K562 (cell line): ENCODE measurements at regions not wholly inside any gene's neighbourhood (a gene's known extent, or its start where the extent isn't known, plus 50 kb on each side); places are given as distances from the start of the nearest gene placed in this dataset.

ENCODE experiments used
- ATAC-seq: fragments of 200-7000 bp; cut with Tn5 transposase; 3 replicates; pipeline ENCODE4 v1.9.1; 2020; ENCODE audit warnings: moderate library complexity
- BruUV-seq: library from RNA; stranded (reverse); fragments of 400-500 nt; replicated peaks from 2 replicates; lab custom pipeline; 2021; lab: Mats Ljungman, UMichigan
- CTCF ChIA-PET: fragments of 300-600 bp; formaldehyde crosslinking; extraction: SDS; loops from one replicate; lab custom pipeline; 2021; ENCODE audit warnings: low intra/inter-chr PET ratio; lab: Yijun Ruan, JAX
- POLR2A ChIA-PET: fragments of 300-600, 350-650 bp; sonication (Branson Sonifier 250); formaldehyde crosslinking; extraction: SDS; loops from one replicate; lab custom pipeline; 2021; ENCODE audit warnings: antibody characterized with exemption, inconsistent platforms; lab: Yijun Ruan, JAX
- DNase-seq, 4 experiments: peaks; one replicate each; pipeline versions ENCODE4 v3.0.0 to v3.0.0-alpha.2; 2011 to 2018; ENCODE audit warnings: low spot score in 3 of 4, mixed read lengths in 3 of 4; ENCODE audit errors: extremely low read depth in 1 of 4
- FAIRE-seq: peaks from 2 replicates; lab custom pipeline; 2011; peaks lifted over from hg19 to GRCh38; lab: Jason Lieb, UNC
- H2AFZ ChIP-seq: 2 replicates; pipeline ENCODE4 v1.6.0; 2011; ENCODE audit warnings: low read depth, low read length, control low read depth, inconsistent platforms
- H3K27ac ChIP-seq: fragments of 200-600 bp; 3 replicates; pipeline ENCODE4 v1.8.0; 2011; ENCODE audit warnings: low read depth, mild to moderate bottlenecking, control low read depth, inconsistent platforms, low read length, moderate library complexity, mixed read lengths; ENCODE audit errors: extremely low read depth
- H3K27me3 ChIP-seq, 2 experiments: fragments of 300-600 bp in 1 of 2; 2 replicates in 1 of 2; 3 replicates in 1 of 2; pipeline versions ENCODE4 v1.6.0 to v1.8.0; 2011; ENCODE audit warnings: inconsistent platforms in 2 of 2, low read length in 2 of 2, mild to moderate bottlenecking in 1 of 2, mixed read lengths in 1 of 2, moderate library complexity in 1 of 2; ENCODE audit not compliant: control insufficient read depth in 2 of 2, insufficient read depth in 2 of 2
- H3K36me3 ChIP-seq: fragments of 300-600 bp; 3 replicates; pipeline ENCODE4 v1.8.0; 2011; ENCODE audit warnings: mild to moderate bottlenecking, low read length, inconsistent platforms; ENCODE audit not compliant: control insufficient read depth, insufficient read depth
- H3K4me1 ChIP-seq, 2 experiments: fragments of 200-600 bp in 1 of 2; replicated peaks in 1 of 2; 2 replicates in 1 of 2; 3 replicates in 1 of 2; pipeline versions ENCODE4 v1.5.1 to v1.8.0; 2011; ENCODE audit warnings: inconsistent platforms in 2 of 2, low read length in 2 of 2, mild to moderate bottlenecking in 1 of 2, mixed read lengths in 1 of 2, moderate library complexity in 1 of 2; ENCODE audit not compliant: control insufficient read depth in 2 of 2, insufficient read depth in 2 of 2
- H3K4me2 ChIP-seq: 2 replicates; pipeline ENCODE4 v1.6.1; 2011; ENCODE audit warnings: low read length, control low read depth, inconsistent platforms, mixed read lengths; ENCODE audit not compliant: insufficient read depth
- H3K4me3 ChIP-seq: fragments of 200-600 bp; sonication (generic), shearing (Covaris generic); 2 replicates; pipeline ENCODE4 v1.5.1; 2016; ENCODE audit warnings: control low read depth, inconsistent platforms
- H3K79me2 ChIP-seq: fragments of 200-600 bp; 3 replicates; pipeline ENCODE4 v1.8.0; 2011; ENCODE audit warnings: low read length, inconsistent platforms; ENCODE audit not compliant: control insufficient read depth, insufficient read depth
- H3K9ac ChIP-seq, 2 experiments: 2 replicates each; pipeline versions ENCODE4 v1.6.0 to v1.6.1; 2011; ENCODE audit warnings: low read depth in 2 of 2, low read length in 2 of 2, control low read depth in 1 of 2, inconsistent platforms in 1 of 2, mild to moderate bottlenecking in 1 of 2, mixed read lengths in 1 of 2; ENCODE audit not compliant: insufficient read depth in 1 of 2
- H3K9me1 ChIP-seq: one replicate; pipeline ENCODE4 v1.6.0; 2011; ENCODE audit warnings: inconsistent platforms, mild to moderate bottlenecking, low read length, moderate library complexity; ENCODE audit not compliant: control insufficient read depth, insufficient read depth
- H3K9me3 ChIP-seq: replicated peaks from 2 replicates; pipeline ENCODE4 v1.5.1; 2011; ENCODE audit warnings: low read depth, low read length, inconsistent platforms; ENCODE audit not compliant: control insufficient read depth, insufficient read depth
- H4K20me1 ChIP-seq: replicated peaks from 2 replicates; pipeline ENCODE4 v1.6.1; 2011; ENCODE audit warnings: low read length, inconsistent platforms, mixed read lengths; ENCODE audit not compliant: control insufficient read depth, insufficient read depth
- CBFB ChIP-seq: sonication (generic); formaldehyde crosslinking; IDR thresholded peaks from 2 replicates; pipeline ENCODE4 v1.4.0; 2020; ENCODE audit warnings: mild to moderate bottlenecking, missing genetic modification reagents
- CBX1 ChIP-seq: sonication (generic); IDR thresholded peaks from 2 replicates; pipeline ENCODE4 v1.6.1; 2016; ENCODE audit warnings: antibody characterized with exemption, low read depth, mild to moderate bottlenecking
- CGGBP1 ChIP-seq: fragments of 250-450 bp; sonication (Bioruptor Pico); IDR thresholded peaks from 2 replicates; pipeline ENCODE4 v1.9.0; 2021; ENCODE audit warnings: mild to moderate bottlenecking
- HDAC6 ChIP-seq: IDR thresholded peaks from 2 replicates; pipeline ENCODE4 v1.6.1; 2012; ENCODE audit warnings: low read depth, mild to moderate bottlenecking, control low read depth, inconsistent platforms, low read length, moderate library complexity
- PHF20 ChIP-seq: fragments of 450-650 bp; IDR thresholded peaks from 2 replicates; pipeline ENCODE4 v1.6.1; 2018; ENCODE audit not compliant: partially characterized antibody
- POLR2G ChIP-seq: fragments of 200-400 bp; formaldehyde crosslinking; IDR thresholded peaks from 2 replicates; pipeline ENCODE4 v1.6.1; 2017; ENCODE audit warnings: low read depth, mild to moderate bottlenecking, antibody characterized with exemption, low read length, moderate library complexity
- PRPF4 ChIP-seq: fragments of 200-400 bp; formaldehyde crosslinking; IDR thresholded peaks from one replicate; pipeline ENCODE4 v1.6.1; 2017; ENCODE audit warnings: low read length, low read depth, mild to moderate bottlenecking; ENCODE audit not compliant: insufficient read depth, poor library complexity, severe bottlenecking
- RAD21 ChIP-seq, 2 experiments: fragments of 250-450 bp in 1 of 2; fragments of 450-650 bp in 1 of 2; sonication (Bioruptor Pico) in 1 of 2; formaldehyde crosslinking in 1 of 2; IDR thresholded peaks in 1 of 2; conservative IDR thresholded peaks in 1 of 2; 2 replicates each; pipeline versions ENCODE4 v1.4.0 to v1.8.0; 2020 to 2022; ENCODE audit warnings: mild to moderate bottlenecking in 2 of 2, moderate library complexity in 1 of 2
- ZNF280A ChIP-seq: fragments of 450-650 bp; IDR thresholded peaks from 2 replicates; pipeline ENCODE4 v1.6.1; 2018; ENCODE audit warnings: mild to moderate bottlenecking, low read depth; ENCODE audit not compliant: partially characterized antibody
- ZNF778 ChIP-seq: fragments of 450-650 bp; formaldehyde crosslinking; IDR thresholded peaks from 2 replicates; pipeline ENCODE4 v1.4.0; 2020; ENCODE audit warnings: mild to moderate bottlenecking, moderate library complexity
- WGBS: fragments of 100-300 bp; shearing (Covaris generic); methylation state at CpG from one replicate; pipeline ENCODE4 v1.1.6; 2016; ENCODE audit warnings: low coverage, mixed read lengths; ENCODE audit not compliant: insufficient coverage; ENCODE audit errors: missing lambda C conversion rate; 5-methylcytosine and 5-hydroxymethylcytosine counted together
- in situ Hi-C: fragments of 300-500 bp; cut with MboI; formaldehyde crosslinking; loops from 4 replicates; pipeline ENCODE4 v1.15.0; 2018; ENCODE audit warnings: inconsistent platforms, mixed read lengths
- intact Hi-C: fragments of 100-400 bp; cut with micrococcal nuclease; formaldehyde crosslinking; loops from 2 replicates; pipeline ENCODE4 v1.14.2; 2022
- TF ChIP-seq, protein P1 (sequence below): sonication (generic); formaldehyde crosslinking; IDR thresholded peaks from 2 replicates; pipeline ENCODE4 v1.8.1; 2023; ENCODE audit warnings: mild to moderate bottlenecking, missing genetic modification reagents
- TF ChIP-seq, protein P2 (sequence below): fragments of 450-650 bp; formaldehyde crosslinking; IDR thresholded peaks from 2 replicates; pipeline ENCODE4 v1.4.0; 2022; ENCODE audit warnings: missing genetic modification characterization

DNA sequence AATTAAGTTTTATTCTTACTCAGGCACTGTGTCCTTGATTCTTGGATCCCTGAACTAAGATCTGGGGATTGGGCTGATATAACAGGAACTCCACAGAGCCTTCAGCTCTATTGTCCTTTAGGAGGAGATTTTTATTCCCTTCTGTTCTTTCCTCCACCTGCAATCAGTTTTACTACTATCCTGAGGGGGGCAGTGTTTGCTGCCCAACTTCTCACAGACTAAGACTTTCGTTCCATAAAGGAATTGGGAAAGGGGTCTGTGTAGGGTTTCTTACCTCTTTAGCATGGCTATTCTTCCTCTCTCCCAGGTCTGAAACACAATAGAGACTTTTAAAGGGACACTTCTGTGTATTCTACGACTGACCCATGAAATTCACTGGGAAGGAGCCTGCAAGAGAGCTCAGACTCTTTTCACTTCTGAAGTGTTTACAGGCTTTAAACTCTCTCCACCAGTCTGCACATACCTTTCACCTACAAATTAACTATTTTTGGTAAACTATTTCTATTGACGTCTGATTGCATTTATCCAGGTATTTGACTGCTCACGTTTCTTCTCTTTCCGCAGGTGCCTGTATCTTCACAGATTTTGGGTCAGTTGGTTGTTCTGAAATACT is 103.3 kb upstream of the DEPDC1 start (continued):
- TF ChIP-seq PRPF4 (no peak), CBFB (CRISPR knock-in tag) (no peak), ZNF280A (no peak), RAD21 (CRISPR knock-in tag; conservative IDR thresholded peaks at IDR 0.05 in 1 of 2, IDR thresholded peaks at IDR 0.05 in 1 of 2) (peak in 1 of 2 experiments; percentile 30; a peak in 2 of 4 replicates)

- FAIRE-seq (no peak), ATAC-seq (no peak), DNase-seq (no peak)
- WGBS = 4% methylated on average over 3 of the region's 3 CpGs
- H3K9ac ChIP-seq = no peak overlapping the region
- no peaks in the 10 kb centered on the region for H3K9me3 ChIP-seq
- no peak overlapping the region for H3K27ac ChIP-seq
- H3K9me1 ChIP-seq = no peaks in the 10 kb centered on the region
- CTCF ChIA-PET = no interaction called here
- H3K36me3 ChIP-seq = no peaks in the 10 kb centered on the region
- in situ Hi-C loops (no loop called here), intact Hi-C loops (no loop called here)
- POLR2A ChIA-PET = no interaction called here
- H3K4me1 ChIP-seq = no peaks in the 10 kb centered on the region
- no TSS peak for BruUV-seq
- no peak overlapping the region for H3K4me2 ChIP-seq
- no peaks in the 10 kb centered on the region for H3K79me2 ChIP-seq
- no peaks in the 10 kb centered on the region for H4K20me1 ChIP-seq
- H2AFZ ChIP-seq = no peak overlapping the region
- H3K4me3 ChIP-seq = no peak overlapping the region
- no peaks in the 10 kb centered on the region for H3K27me3 ChIP-seq
- TF ChIP-seq PHF20 (no peak), HDAC6 (no peak), POLR2G (no peak), PRPF4 (no peak), CGGBP1 (CRISPR knock-in tag) (no peak), CBX1 (no peak), ZNF778 (CRISPR knock-in tag) (no peak)
- TF ChIP-seq, protein P1, sequence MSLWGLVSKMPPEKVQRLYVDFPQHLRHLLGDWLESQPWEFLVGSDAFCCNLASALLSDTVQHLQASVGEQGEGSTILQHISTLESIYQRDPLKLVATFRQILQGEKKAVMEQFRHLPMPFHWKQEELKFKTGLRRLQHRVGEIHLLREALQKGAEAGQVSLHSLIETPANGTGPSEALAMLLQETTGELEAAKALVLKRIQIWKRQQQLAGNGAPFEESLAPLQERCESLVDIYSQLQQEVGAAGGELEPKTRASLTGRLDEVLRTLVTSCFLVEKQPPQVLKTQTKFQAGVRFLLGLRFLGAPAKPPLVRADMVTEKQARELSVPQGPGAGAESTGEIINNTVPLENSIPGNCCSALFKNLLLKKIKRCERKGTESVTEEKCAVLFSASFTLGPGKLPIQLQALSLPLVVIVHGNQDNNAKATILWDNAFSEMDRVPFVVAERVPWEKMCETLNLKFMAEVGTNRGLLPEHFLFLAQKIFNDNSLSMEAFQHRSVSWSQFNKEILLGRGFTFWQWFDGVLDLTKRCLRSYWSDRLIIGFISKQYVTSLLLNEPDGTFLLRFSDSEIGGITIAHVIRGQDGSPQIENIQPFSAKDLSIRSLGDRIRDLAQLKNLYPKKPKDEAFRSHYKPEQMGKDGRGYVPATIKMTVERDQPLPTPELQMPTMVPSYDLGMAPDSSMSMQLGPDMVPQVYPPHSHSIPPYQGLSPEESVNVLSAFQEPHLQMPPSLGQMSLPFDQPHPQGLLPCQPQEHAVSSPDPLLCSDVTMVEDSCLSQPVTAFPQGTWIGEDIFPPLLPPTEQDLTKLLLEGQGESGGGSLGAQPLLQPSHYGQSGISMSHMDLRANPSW = no peak
- TF ChIP-seq, protein P2, sequence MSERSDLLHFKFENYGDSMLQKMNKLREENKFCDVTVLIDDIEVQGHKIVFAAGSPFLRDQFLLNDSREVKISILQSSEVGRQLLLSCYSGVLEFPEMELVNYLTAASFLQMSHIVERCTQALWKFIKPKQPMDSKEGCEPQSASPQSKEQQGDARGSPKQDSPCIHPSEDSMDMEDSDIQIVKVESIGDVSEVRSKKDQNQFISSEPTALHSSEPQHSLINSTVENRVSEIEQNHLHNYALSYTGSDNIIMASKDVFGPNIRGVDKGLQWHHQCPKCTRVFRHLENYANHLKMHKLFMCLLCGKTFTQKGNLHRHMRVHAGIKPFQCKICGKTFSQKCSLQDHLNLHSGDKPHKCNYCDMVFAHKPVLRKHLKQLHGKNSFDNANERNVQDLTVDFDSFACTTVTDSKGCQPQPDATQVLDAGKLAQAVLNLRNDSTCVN (CRISPR knock-in tag) = no peak
Measured at GRCh38 chr1:68608289-68608688, 111.4 kb upstream of the DEPDC1 start.
